Upper lobe of right lung (tissue), 1 donor: ENCODE measurements at regions not wholly inside any gene's neighbourhood (a gene's known extent, or its start where the extent isn't known, plus 50 kb on each side); places are given as distances from the start of the nearest gene placed in this dataset.

Experiments used
- ATAC-seq: fragments of 200-7000 bp; cut with Tn5 transposase; one replicate; pipeline ENCODE4 v1.9.1; 2020; ENCODE audit warnings: mild to moderate bottlenecking, moderate library complexity
- DNase-seq: peaks from one replicate; pipeline ENCODE4 v3.0.0-alpha.2; 2020
- H3K27ac ChIP-seq: fragments of 200-600 bp; one replicate; pipeline ENCODE4 v1.8.0; 2022
- H3K27me3 ChIP-seq: fragments of 200-600 bp; one replicate; pipeline ENCODE4 v1.8.0; 2022; ENCODE audit warnings: mild to moderate bottlenecking
- H3K36me3 ChIP-seq: fragments of 200-600 bp; one replicate; pipeline ENCODE4 v1.8.0; 2022
- H3K4me1 ChIP-seq: fragments of 200-600 bp; one replicate; pipeline ENCODE4 v1.8.0; 2022
- H3K4me3 ChIP-seq: fragments of 200-600 bp; one replicate; pipeline ENCODE4 v1.8.0; 2022; ENCODE audit warnings: mild to moderate bottlenecking
- H3K9me3 ChIP-seq: fragments of 200-600 bp; one replicate; pipeline ENCODE4 v1.8.0; 2022
- intact Hi-C: fragments of 100-400 bp; cut with DNase I; formaldehyde crosslinking; loops from one replicate; pipeline ENCODE4 v1.11.0; 2022
- TF ChIP-seq, protein P1 (sequence below): fragments of 200-600 bp; IDR thresholded peaks from one replicate; pipeline ENCODE4 v1.8.0; 2022; ENCODE audit warnings: antibody characterized with exemption
- donor health status: DM: no; HTN: yes; CAD: no; lungs with severe emphysema.

GRCh38 chr3:145981056-145981455, 179.9 kb downstream of the PLOD2 start:
- intact Hi-C loops, result no loop called here

GRCh38 chr3:145983101-145983500, 177.9 kb downstream of the PLOD2 start:
- intact Hi-C loops, result no loop called here

More at GRCh38 chr3:145981056-145981455, 179.9 kb downstream of the PLOD2 start:
- TF ChIP-seq, protein P1, sequence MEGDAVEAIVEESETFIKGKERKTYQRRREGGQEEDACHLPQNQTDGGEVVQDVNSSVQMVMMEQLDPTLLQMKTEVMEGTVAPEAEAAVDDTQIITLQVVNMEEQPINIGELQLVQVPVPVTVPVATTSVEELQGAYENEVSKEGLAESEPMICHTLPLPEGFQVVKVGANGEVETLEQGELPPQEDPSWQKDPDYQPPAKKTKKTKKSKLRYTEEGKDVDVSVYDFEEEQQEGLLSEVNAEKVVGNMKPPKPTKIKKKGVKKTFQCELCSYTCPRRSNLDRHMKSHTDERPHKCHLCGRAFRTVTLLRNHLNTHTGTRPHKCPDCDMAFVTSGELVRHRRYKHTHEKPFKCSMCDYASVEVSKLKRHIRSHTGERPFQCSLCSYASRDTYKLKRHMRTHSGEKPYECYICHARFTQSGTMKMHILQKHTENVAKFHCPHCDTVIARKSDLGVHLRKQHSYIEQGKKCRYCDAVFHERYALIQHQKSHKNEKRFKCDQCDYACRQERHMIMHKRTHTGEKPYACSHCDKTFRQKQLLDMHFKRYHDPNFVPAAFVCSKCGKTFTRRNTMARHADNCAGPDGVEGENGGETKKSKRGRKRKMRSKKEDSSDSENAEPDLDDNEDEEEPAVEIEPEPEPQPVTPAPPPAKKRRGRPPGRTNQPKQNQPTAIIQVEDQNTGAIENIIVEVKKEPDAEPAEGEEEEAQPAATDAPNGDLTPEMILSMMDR, result no peak
- no peak overlapping the region for H3K4me3 ChIP-seq
- no peaks in the 10 kb centered on the region for H3K36me3 ChIP-seq
- no peaks in the 10 kb centered on the region for H3K27me3 ChIP-seq
- H3K9me3 ChIP-seq, result no peaks in the 10 kb centered on the region
- no peak for DNase-seq
- H3K4me1 ChIP-seq, result no peaks in the 10 kb centered on the region
- ATAC-seq, result no peak
- H3K27ac ChIP-seq, result no peak overlapping the region

More at GRCh38 chr3:145983101-145983500, 177.9 kb downstream of the PLOD2 start:
- no peaks in the 10 kb centered on the region for H3K27me3 ChIP-seq
- H3K27ac ChIP-seq, result no peak overlapping the region
- no peak overlapping the region for H3K4me3 ChIP-seq
- TF ChIP-seq, protein P1, result no peak
- no peaks in the 10 kb centered on the region for H3K4me1 ChIP-seq
- no peak for ATAC-seq
- no peaks in the 10 kb centered on the region for H3K9me3 ChIP-seq
- H3K36me3 ChIP-seq, result no peaks in the 10 kb centered on the region
- no peak for DNase-seq
